B cell (primary cell): ENCODE measurements at regions not wholly inside any gene's neighbourhood (a gene's known extent, or its start where the extent isn't known, plus 50 kb on each side); places are given as distances from the start of the nearest gene placed in this dataset.

ENCODE experiments used
- CTCF ChIP-seq: fragments of 200-600 bp; IDR thresholded peaks from one replicate; pipeline ENCODE4 v1.8.0; 2022; ENCODE audit warnings: antibody characterized with exemption, mild to moderate bottlenecking
- EZH2 ChIP-seq: IDR thresholded peaks from 2 replicates; pipeline ENCODE4 v1.6.1; 2012; ENCODE audit warnings: borderline replicate concordance, low read depth, mild to moderate bottlenecking, moderate library complexity, low read length; ENCODE audit not compliant: insufficient read depth, poor library complexity, severe bottlenecking

- TF ChIP-seq CTCF (no peak), EZH2 (no peak)
These were observed 428.5 kb upstream of the ITGA1 start for GRCh38 chr5:52359261-52359660.
